SHP77 treated with DMSO at 0.1 percent for 48 hours (cell line): ENCODE measurements at regions not wholly inside any gene's neighbourhood (a gene's known extent, or its start where the extent isn't known, plus 50 kb on each side); places are given as distances from the start of the nearest gene placed in this dataset.
"Not testable (repeated sequence)": the region's sequence is repeated elsewhere in the genome, so short reads cannot be mapped to it uniquely, and the experiment has no call there.

Experiments used
- DNase-seq: peaks from one replicate; lab custom pipeline; 2025; lab: John Stamatoyannopoulos, UW

GRCh38 chrX:41003506-41004270 lies 81.6 kb upstream of the USP9X start:
- DNase-seq: no peak

GRCh38 chrX:41005445-41005992 lies 79.7 kb upstream of the USP9X start:
- DNase-seq: no peak

GRCh38 chrX:41009850-41010846 lies 75.1 kb upstream of the USP9X start:
- peak; percentile 20 for DNase-seq

GRCh38 chrX:41014776-41015360 lies 70.4 kb upstream of the USP9X start:
- no peak for DNase-seq

GRCh38 chrX:41017785-41018184 lies 67.5 kb upstream of the USP9X start:
- DNase-seq: not testable (repeated sequence)

- DNase-seq: not testable (repeated sequence)
Measured at GRCh38 chrX:41018391-41019040, 66.7 kb upstream of the USP9X start.

GRCh38 chrX:41019041-41019392 lies 66.2 kb upstream of the USP9X start:
- DNase-seq: no peak

GRCh38 chrX:41022566-41022965 lies 62.7 kb upstream of the USP9X start:
- no peak for DNase-seq

GRCh38 chrX:41023098-41023497 lies 62.1 kb upstream of the USP9X start:
- no peak for DNase-seq

GRCh38 chrX:41024335-41024734 lies 60.9 kb upstream of the USP9X start:
- not testable (repeated sequence) for DNase-seq

- DNase-seq: no peak
Measured at GRCh38 chrX:41024755-41025154, 60.5 kb upstream of the USP9X start.

GRCh38 chrX:41025926-41026701 lies 59.1 kb upstream of the USP9X start:
- no peak for DNase-seq

GRCh38 chrX:41026702-41027078 lies 58.6 kb upstream of the USP9X start:
- no peak for DNase-seq

- no peak for DNase-seq
Measured at GRCh38 chrX:41029332-41029731, 55.9 kb upstream of the USP9X start.

GRCh38 chrX:41031256-41031967 lies 53.8 kb upstream of the USP9X start:
- no peak for DNase-seq

- no peak for DNase-seq
Measured at GRCh38 chrX:41033299-41033698, 51.9 kb upstream of the USP9X start.

GRCh38 chrX:41034902-41035301 lies 50.3 kb upstream of the USP9X start:
- DNase-seq: not testable (repeated sequence)
